Left lung (tissue), 4 donors: ENCODE measurements at regions not wholly inside any gene's neighbourhood (a gene's known extent, or its start where the extent isn't known, plus 50 kb on each side); places are given as distances from the start of the nearest gene placed in this dataset.

Source experiments
- ATAC-seq: fragments of 200-7000 bp; cut with Tn5 transposase; one replicate; pipeline ENCODE4 v1.9.1; 2020; ENCODE audit warnings: moderate library complexity
- DNase-seq, 4 donors: peaks; one replicate each; pipeline ENCODE4 v3.0.0-alpha.2; 2013 to 2020
- H3K27ac ChIP-seq, 2 donors: fragments of 200-600 bp; sonication (generic) in 1 of 2; one replicate each; pipeline versions ENCODE4 v1.5.0 to v1.8.0; 2020 to 2021
- H3K27me3 ChIP-seq, 2 donors: fragments of 200-600 bp; sonication (generic) in 1 of 2; one replicate each; pipeline versions ENCODE4 v1.5.0 to v1.8.0; 2020 to 2021
- H3K36me3 ChIP-seq, 2 donors: fragments of 200-600 bp; sonication (generic) in 1 of 2; one replicate each; pipeline versions ENCODE4 v1.5.0 to v1.8.0; 2020 to 2021
- H3K4me1 ChIP-seq, 2 donors: fragments of 200-600 bp; one replicate each; pipeline ENCODE4 v1.8.0; 2021
- H3K4me3 ChIP-seq, 2 donors: fragments of 200-600 bp; sonication (generic) in 1 of 2; one replicate each; pipeline versions ENCODE4 v1.5.0 to v1.8.0; 2020 to 2021; ENCODE audit warnings: mild to moderate bottlenecking in 1 of 2
- H3K9me3 ChIP-seq, 2 donors: fragments of 200-600 bp; sonication (generic) in 1 of 2; one replicate each; pipeline versions ENCODE4 v1.5.0 to v1.8.0; 2020 to 2021
- intact Hi-C, 2 donors: fragments of 100-400 bp; cut with DNase I; formaldehyde crosslinking; loops; one replicate each; pipeline versions ENCODE4 v1.11.2 to v1.14.2; 2022
- TF ChIP-seq, protein P1 (sequence below), 2 donors: fragments of 200-600 bp; sonication (generic) in 1 of 2; IDR thresholded peaks; one replicate each; pipeline versions ENCODE4 v1.5.0 to v1.8.0; 2021; ENCODE audit warnings: antibody characterized with exemption in 2 of 2
- donor health status: DM: no; HTN: yes; CAD: no.
- donor health status: DM: no; HTN: no; CAD: no.

- no peaks in the 10 kb centered on the region for H3K36me3 ChIP-seq
- no peak overlapping the region for H3K27ac ChIP-seq
- peaks cover 0 to 54% of the 10 kb centered on the region in 2 donors for H3K27me3 ChIP-seq
- ATAC-seq: peak; percentile 59
- H3K9me3 ChIP-seq: no peaks in the 10 kb centered on the region
- H3K4me3 ChIP-seq: no peak overlapping the region
- TF ChIP-seq, protein P1, sequence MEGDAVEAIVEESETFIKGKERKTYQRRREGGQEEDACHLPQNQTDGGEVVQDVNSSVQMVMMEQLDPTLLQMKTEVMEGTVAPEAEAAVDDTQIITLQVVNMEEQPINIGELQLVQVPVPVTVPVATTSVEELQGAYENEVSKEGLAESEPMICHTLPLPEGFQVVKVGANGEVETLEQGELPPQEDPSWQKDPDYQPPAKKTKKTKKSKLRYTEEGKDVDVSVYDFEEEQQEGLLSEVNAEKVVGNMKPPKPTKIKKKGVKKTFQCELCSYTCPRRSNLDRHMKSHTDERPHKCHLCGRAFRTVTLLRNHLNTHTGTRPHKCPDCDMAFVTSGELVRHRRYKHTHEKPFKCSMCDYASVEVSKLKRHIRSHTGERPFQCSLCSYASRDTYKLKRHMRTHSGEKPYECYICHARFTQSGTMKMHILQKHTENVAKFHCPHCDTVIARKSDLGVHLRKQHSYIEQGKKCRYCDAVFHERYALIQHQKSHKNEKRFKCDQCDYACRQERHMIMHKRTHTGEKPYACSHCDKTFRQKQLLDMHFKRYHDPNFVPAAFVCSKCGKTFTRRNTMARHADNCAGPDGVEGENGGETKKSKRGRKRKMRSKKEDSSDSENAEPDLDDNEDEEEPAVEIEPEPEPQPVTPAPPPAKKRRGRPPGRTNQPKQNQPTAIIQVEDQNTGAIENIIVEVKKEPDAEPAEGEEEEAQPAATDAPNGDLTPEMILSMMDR (IDR thresholded peaks at IDR 0.05): peak; percentile 14 to 20
- DNase-seq: no peak
- H3K4me1 ChIP-seq: no peaks in the 10 kb centered on the region
- intact Hi-C loops: no loop called here
These were observed 612.9 kb downstream of the PTPRU start for GRCh38 chr1:29849038-29849750.

DNA sequence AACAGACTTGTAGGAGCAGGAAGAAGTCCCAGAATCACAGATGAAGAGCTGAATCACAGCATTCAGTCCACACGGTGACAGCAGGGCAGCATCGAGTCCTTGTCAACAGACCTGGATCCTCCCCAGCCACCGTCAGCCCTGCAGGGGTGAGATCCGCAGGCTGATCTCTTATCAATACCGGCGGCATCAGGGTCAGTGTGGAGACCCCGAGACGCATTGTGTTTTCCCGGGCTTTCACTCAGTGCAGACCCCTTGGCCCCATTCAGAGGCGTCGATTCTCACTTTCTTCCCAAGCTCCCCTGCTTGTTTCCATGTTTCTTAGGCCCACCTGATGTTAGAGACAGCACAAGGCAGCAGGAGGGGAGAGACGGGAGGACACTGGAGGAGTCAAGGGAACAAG, 609.6 kb downstream of the PTPRU start:
- ATAC-seq: no peak
- intact Hi-C loops: no loop called here
- Histone ChIP-seq H3K4me3 (no peak overlapping the region), H3K36me3 (no peaks in the 10 kb centered on the region), H3K27ac (no peak overlapping the region), H3K9me3 (peaks cover 0 to 15% of the 10 kb centered on the region in 2 donors), H3K4me1 (no peaks in the 10 kb centered on the region), H3K27me3 (peaks cover 0 to 55% of the 10 kb centered on the region in 2 donors)
- TF ChIP-seq, protein P1 (IDR thresholded peaks at IDR 0.05): no peak
- DNase-seq: no peak

- no peaks in the 10 kb centered on the region for H3K36me3 ChIP-seq
- peaks cover 0 to 15% of the 10 kb centered on the region in 2 donors for H3K9me3 ChIP-seq
- no peak for ATAC-seq
- no peak overlapping the region for H3K4me3 ChIP-seq
- peaks cover 0 to 32% of the 10 kb centered on the region in 2 donors for H3K27me3 ChIP-seq
- DNase-seq: no peak
- no peak overlapping the region for H3K27ac ChIP-seq
- intact Hi-C loops: no loop called here
- no peaks in the 10 kb centered on the region for H3K4me1 ChIP-seq
- TF ChIP-seq, protein P1 (IDR thresholded peaks at IDR 0.05): no peak
These were observed 605.8 kb downstream of the PTPRU start for GRCh38 chr1:29842130-29842529.

- Histone ChIP-seq H3K9me3 (peaks cover 0 to 15% of the 10 kb centered on the region in 2 donors), H3K4me1 (no peaks in the 10 kb centered on the region), H3K27me3 (peaks cover 0 to 49% of the 10 kb centered on the region in 2 donors), H3K27ac (no peak overlapping the region), H3K36me3 (no peaks in the 10 kb centered on the region), H3K4me3 (no peak overlapping the region)
- intact Hi-C loops: no loop called here
- TF ChIP-seq, protein P1 (IDR thresholded peaks at IDR 0.05): no peak
- DNase-seq (no peak), ATAC-seq (no peak)
These were observed 603.4 kb downstream of the PTPRU start for GRCh38 chr1:29839726-29840125.

- TF ChIP-seq, protein P1 (IDR thresholded peaks at IDR 0.05): no peak
- intact Hi-C loops: no loop called here
- DNase-seq: no peak
- no peak overlapping the region for H3K4me3 ChIP-seq
- no peak for ATAC-seq
- H3K4me1 ChIP-seq: no peaks in the 10 kb centered on the region
- peaks cover 0 to 15% of the 10 kb centered on the region in 2 donors for H3K9me3 ChIP-seq
- no peak overlapping the region for H3K27ac ChIP-seq
- no peaks in the 10 kb centered on the region for H3K36me3 ChIP-seq
- H3K27me3 ChIP-seq: peaks cover 0 to 44% of the 10 kb centered on the region in 2 donors
These were observed 602.5 kb downstream of the PTPRU start for GRCh38 chr1:29838738-29839320.
